Coronary artery (tissue), 2 donors: ENCODE measurements at regions not wholly inside any gene's neighbourhood (a gene's known extent, or its start where the extent isn't known, plus 50 kb on each side); places are given as distances from the start of the nearest gene placed in this dataset.
"Not testable (repeated sequence)": the region's sequence is repeated elsewhere in the genome, so short reads cannot be mapped to it uniquely, and the experiment has no call there.

ENCODE experiments used
- DNase-seq: peaks from one replicate; pipeline ENCODE4 v3.0.0-alpha.2; 2017; ENCODE audit warnings: low spot score
- H3K27ac ChIP-seq, 2 donors: fragments of 200-600 bp; sonication (generic); one replicate each; pipeline ENCODE4 v1.5.1; 2016 to 2019
- H3K4me3 ChIP-seq: fragments of 200-600 bp; sonication (generic); 2 replicates; pipeline ENCODE4 v1.5.1; 2016; ENCODE audit warnings: mild to moderate bottlenecking, moderate library complexity
- CTCF ChIP-seq: fragments of 200-600 bp; sonication (generic); IDR thresholded peaks from one replicate; pipeline ENCODE4 v1.5.1; 2019; ENCODE audit warnings: antibody characterized with exemption

- no peak for DNase-seq
- Histone ChIP-seq H3K27ac (no peak overlapping the region), H3K4me3 (no peak overlapping the region)
- TF ChIP-seq CTCF = no peak
These were observed 204.9 kb upstream of the NT5E start for GRCh38 chr6:85245004-85245403.

GRCh38 chr6:85241498-85242052, 208.3 kb upstream of the NT5E start:
- no peak for TF ChIP-seq CTCF
- DNase-seq = no peak
- H3K4me3 ChIP-seq = no peak overlapping the region
- H3K27ac ChIP-seq = no peak overlapping the region

- Histone ChIP-seq H3K27ac (no peak overlapping the region), H3K4me3 (no peak overlapping the region)
- TF ChIP-seq CTCF = no peak
- DNase-seq = no peak
These were observed 209.0 kb upstream of the NT5E start for GRCh38 chr6:85240787-85241385.

GRCh38 chr6:85237478-85237877, 212.4 kb upstream of the NT5E start:
- DNase-seq = no peak
- Histone ChIP-seq H3K27ac (no peak overlapping the region), H3K4me3 (no peak overlapping the region)
- no peak for TF ChIP-seq CTCF

- TF ChIP-seq CTCF = no peak
- no peak for DNase-seq
- no peak overlapping the region for H3K27ac ChIP-seq
- H3K4me3 ChIP-seq = no peak overlapping the region
These were observed 213.2 kb upstream of the NT5E start for GRCh38 chr6:85236636-85237035.

GRCh38 chr6:85227345-85227744, 222.5 kb upstream of the NT5E start:
- not testable (repeated sequence) for H3K27ac ChIP-seq, H3K4me3 ChIP-seq, DNase-seq

GRCh38 chr6:85212794-85213193, 237.1 kb upstream of the NT5E start:
- not testable (repeated sequence) for DNase-seq, H3K4me3 ChIP-seq, H3K27ac ChIP-seq

- no peak for DNase-seq
- no peak for TF ChIP-seq CTCF
- Histone ChIP-seq H3K27ac (no peak overlapping the region), H3K4me3 (no peak overlapping the region)
These were observed 254.6 kb upstream of the NT5E start for GRCh38 chr6:85195243-85195642.
